ELR (cell line): ENCODE measurements at regions not wholly inside any gene's neighbourhood (a gene's known extent, or its start where the extent isn't known, plus 50 kb on each side); places are given as distances from the start of the nearest gene placed in this dataset.
"Not testable (repeated sequence)": the region's sequence is repeated elsewhere in the genome, so short reads cannot be mapped to it uniquely, and the experiment has no call there.

Experiments used
- DNase-seq: peaks from one replicate; pipeline ENCODE4 v3.0.0-alpha.2; 2015; ENCODE audit warnings: low read depth

DNA sequence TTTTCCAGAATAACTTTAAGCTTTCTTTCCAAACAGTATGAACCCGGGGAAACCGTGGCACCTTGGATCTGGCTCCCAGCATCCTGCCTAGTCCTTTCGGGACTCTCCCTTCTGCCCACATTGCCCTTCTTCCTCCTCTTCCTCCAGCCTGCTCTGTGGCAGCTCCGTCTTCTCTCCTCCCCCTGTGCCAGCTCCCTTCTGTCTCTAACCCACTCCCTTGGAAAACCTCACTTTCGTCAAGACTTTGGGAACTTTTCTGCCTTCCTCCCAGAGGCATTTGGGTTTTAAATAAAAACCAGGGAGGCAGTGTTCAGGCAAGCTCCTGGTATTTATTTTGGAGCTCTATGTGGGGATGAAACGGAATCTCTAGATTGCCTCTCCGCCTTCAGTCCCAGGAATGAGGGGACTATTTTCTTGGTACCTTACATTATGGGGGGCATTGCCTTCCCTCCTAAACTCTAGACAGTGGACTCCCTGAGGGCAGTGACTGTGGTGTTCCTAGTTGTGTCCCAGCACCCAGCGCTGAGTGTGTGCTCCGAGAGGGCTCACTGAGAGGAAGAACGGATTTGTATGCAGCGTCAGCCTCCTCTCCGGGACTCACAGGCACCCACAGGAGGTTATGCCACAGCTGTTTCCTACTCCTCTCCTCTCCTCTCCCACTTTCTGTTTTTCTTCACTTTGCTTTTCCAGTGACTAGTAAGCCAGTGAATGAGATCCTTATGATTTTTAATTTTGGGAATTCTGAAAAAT, 105.4 kb upstream of the MRPS22 start:
- DNase-seq: no peak

DNA sequence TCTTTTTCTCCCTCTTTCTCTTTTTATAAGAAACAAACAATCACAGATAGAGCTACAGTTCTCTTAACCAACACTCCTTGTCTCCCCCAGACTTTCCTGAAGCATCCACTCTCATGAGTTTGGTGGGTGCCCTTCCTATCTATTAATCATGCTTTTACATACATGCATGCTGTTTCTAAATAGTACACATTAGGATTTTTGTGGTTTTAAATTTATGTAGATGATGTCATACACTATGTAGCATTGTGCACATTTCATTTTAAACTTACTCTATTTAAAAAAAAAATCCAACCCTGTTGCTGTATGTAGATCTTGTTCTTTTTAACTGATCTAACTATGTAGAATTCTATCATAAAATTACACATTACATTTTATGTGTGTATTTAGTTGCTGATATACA, 104.3 kb upstream of the MRPS22 start:
- peak; percentile 16 for DNase-seq

DNA sequence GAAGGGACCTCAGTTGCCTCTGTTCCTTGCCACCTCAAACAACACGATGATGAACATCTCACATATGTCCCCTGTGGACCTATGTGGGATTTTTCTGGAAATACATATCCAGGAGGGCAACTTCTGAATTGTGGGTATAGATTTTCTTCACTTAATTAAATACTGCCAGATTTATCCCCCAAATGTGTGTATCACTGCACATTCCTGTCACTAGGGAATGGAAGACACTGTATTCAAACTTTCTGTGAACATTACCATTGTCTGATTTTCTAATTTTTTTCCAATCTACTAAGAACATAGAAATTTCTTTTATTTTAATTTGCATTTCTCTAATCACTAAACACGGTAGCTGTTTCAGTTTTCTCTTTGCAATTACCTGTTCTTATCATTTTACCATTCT, 102.0 kb upstream of the MRPS22 start:
- peak; percentile 4 for DNase-seq

DNA sequence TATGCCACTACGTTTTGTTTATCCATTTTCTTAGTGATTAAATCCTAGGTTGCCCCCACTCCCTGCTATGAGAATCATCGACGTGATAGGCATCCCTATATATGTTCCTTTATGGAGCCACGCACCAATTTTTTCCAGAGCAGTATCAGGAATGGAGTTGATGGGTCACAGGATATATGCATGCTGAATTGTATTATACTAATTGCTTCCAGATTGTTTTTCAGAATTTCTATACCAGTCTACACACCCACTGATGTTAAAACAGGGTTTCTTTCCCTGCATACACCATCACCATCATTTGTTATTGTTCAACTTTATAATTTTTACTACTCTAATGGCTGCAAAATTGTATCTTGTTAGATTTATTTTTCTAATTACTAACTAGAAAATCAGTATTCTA, 100.1 kb upstream of the MRPS22 start:
- DNase-seq: no peak

DNA sequence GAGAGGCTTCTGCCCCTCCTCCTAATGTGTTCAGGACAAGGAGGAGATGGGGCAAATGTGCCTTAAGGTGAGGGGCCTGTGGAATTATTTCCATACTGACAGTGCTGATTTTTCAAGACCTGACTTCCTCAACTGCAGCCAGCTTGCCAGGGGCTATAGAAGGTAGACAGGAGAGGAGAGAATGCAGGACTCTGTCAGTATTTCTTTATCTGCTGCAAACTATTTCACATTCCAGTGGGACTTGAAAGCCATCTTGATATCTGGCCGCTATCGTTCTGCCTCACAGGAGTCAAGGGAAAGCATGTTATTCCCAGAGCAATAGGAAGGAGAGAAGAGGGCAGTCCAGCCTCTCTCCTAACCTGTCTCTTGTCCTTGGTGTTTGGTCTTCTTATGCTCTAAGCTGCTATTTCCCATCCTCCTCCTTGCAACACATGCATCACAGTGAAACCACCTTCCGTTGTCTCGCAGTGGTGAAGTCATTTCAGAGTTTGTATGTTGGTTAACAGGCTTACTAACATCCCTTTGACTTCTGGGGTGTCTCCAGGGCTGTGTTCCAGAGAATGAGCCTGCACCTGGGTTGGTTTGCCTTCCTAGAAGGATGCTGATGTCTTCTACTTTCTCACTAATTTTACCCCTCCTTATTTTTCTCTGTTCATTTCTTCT, 95.1 kb upstream of the MRPS22 start:
- DNase-seq: no peak

DNA sequence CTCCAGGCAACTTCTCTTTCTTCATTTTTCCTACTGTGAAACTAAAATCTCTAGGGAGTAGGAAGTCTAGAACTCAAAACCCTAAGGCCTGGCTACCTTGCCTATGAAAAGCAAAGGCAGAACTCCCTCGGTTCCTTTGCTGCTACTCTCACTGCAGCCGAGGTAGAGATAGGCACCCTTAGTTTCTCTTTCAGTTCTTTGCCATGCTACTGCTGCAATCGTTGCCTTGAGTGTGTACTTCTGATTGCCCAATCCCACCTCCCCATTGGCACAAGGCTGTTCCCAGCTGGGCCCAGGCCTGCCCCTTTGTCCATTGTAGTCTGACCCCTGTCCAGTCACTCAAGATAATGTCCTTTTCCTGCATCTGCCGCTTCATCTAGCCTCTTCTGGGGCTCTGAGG, 92.3 kb upstream of the MRPS22 start:
- no peak for DNase-seq

DNA sequence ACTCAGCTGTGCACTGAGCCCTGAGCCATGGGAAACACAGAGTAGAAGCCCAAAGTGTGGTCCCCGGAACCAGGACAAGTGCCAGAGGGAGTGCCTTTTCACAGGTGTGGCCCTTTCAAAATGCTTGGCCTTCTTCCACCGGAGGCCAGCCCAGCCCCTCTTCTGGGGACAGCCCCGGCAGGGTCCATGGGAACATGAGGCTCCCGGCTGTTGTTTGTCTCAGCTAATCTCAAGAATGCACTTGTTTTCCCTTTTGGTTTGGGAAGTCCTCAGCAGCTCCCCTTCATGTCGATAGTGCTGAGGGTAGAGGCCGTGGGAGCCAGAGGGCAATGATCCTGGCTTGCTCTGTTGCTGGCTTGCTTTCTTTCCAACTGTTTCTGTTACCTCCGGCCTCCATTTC, 91.1 kb upstream of the MRPS22 start:
- no peak for DNase-seq

DNA sequence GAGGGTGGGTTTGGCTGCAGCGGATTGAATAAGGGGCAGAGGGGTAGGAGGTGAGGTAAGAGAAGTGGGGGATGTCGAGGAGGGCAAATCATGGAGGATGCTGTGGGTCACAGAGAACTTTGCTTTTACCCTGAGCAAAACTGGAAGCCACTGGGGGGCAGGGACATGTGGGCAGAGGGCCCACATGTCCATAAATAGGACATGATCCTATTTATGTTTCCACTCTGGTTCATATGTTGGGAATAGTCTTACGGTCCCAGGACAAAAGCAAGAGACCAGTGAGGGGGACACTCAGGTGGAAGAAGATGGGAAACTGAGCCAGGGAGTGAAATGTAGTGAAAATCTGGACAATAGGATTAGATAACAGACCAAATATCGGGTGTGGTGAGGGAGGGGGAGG, 85.5 kb upstream of the MRPS22 start:
- no peak for DNase-seq

DNA sequence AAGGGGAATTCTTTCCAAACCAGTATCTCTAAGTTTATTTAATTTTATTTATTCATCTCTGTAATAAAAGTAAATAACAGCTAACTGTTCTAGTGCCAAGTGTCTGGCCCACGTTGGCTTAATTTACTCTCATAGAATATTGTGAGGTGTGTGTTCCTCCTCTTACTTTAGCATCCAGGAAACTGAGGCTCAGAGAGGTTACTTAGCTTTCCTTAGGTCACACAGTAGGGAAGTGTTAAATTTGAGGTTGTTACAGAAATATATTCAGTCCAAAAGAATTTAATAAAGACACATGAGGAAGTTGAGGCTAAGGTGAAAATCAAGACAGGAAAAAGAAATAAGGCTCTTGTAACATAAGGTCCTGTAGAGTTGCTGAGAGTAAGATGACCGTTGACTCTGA, 84.4 kb upstream of the MRPS22 start:
- no peak for DNase-seq

DNA sequence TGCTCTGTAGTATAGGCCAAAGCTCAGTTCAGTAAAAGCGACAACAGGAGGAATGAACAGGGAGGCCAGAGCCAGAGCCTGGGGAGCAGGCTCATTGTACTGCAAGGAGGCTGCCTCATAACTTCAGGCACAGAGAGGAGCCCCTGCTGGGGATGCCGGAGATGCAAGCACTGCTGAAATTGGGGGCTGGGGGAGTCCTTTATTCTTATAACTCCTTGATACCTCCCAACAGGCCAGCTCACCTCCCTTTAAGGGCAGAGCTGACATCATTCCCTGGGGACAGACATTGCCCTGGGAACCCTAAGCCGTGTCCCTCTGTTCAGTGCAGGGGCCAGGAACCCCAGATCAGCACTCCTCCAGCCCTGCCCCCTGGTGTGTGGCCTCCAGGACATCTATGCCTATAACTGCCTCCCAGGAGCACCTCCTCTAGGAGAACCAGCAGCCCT, 83.8 kb upstream of the MRPS22 start:
- DNase-seq: no peak

DNA sequence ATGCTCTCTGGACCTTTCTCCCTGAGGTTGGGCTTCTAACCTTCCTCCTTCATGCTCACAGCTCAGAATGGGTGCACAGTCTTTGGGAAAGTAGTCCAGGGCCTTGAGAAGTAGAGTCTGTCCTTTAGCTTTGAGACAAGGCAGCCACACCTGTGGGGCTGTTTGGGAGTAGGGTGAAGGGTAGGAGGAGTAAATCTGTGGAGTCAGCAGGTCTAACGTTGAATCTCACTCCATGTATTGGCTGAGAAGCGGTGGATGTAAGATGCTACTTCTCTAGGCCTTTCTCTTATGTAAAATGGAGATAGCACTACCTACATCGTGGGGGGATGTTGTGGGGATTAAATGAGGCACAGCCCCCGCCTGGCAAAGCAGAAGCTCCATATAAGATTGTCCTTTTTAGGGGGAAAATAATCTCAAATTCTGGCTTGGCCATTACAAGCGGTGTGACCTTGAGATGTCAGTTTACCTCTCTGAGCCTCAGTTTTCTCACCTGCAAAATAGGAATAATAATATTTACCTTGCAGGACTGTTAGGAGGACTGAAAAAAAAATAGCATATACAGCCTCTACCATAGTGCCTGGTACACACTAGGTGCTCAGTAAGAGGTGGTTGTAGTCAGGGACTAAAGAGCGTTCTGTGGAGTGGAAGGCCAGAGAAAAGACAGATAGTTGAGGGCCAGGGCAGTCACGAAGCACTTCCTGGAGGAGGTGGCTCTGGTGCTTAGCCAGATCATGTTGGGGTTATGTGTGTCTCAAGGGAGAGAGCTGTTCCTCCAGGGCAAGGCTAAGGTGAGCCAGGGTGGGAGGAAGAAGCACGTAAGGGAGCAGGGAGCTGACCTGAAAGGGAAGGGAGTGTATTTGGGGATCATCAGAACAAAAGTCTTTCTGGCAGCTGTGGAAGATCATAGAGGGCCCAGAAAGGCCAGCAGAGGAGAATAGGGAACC, 82.8 kb upstream of the MRPS22 start:
- no peak for DNase-seq

DNA sequence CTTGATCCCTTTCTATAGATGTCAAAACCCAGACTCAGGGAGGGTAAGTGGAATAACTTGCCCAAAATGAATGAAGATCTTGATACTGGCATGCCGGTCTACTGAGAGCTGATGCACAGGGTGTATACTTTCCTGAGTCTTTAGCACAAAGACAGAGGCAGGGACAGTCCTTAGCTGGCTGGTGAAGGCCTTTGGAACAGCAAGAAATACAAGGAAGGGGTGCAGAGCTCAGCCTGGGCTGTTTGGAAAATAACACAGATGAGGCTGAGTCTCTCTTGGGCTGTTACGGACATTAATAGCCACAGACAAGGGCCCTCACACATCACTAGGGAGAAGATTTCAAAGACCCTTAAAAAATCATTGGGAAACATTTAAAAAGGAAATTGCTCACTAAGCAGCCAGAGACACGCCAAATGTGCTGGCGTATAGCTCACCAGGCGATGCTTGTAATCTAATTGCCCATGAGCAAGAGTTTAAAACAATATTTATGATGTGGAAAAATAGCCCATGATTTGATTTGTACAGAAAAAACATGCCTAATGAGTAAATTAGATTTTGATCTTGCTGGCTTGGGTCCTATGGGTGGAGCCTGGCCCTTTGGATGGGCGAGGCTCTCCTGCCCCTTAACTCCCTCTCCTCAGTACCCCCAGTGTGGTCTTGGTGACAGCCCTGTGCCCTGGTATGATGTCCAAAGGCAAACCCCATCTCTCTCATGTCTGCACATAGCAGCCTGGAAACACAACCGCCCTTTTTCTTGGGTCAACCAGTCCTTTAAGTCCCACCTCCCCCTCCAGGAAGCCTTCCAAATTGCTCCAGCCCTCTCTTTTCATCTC, 81.8 kb upstream of the MRPS22 start:
- no peak for DNase-seq

DNA sequence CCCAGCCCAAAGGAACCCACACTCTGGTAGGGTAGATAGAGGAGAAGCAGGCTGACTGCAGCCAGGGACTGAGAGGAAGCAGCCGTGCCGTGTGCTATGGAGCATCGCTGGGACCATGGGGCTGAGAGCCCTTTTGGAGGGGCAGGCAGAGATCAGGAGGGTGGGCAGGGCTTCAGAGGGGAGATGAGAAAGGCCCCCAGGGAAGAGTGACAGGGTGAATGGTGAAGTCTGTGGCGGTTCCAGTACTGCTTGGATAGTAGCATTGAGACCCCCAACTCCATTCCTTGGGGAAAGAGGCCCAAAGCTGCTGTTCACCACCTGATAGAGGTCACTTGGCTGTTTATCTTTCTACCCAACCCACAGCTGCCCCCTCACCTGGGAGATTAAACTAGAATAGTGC, 80.0 kb upstream of the MRPS22 start:
- no peak for DNase-seq

DNA sequence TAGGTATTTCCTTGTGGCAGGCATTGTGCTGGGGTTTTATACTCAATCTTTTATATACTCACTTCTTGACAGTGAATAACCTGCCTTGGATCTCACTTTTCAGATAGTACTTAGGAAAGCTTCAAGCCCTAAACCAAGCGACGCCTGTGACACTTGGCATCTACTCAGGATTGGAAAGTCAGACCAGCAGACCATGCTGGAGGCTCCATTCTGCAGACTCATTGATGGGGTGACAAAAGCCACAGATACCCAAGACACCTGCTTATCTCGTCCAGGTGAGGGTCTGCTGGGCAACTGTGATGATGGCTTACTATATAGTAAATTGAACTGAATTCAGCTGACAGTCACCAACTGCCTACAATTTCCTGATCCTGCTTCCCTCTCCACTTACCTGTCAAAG, 79.4 kb upstream of the MRPS22 start:
- DNase-seq: no peak

DNA sequence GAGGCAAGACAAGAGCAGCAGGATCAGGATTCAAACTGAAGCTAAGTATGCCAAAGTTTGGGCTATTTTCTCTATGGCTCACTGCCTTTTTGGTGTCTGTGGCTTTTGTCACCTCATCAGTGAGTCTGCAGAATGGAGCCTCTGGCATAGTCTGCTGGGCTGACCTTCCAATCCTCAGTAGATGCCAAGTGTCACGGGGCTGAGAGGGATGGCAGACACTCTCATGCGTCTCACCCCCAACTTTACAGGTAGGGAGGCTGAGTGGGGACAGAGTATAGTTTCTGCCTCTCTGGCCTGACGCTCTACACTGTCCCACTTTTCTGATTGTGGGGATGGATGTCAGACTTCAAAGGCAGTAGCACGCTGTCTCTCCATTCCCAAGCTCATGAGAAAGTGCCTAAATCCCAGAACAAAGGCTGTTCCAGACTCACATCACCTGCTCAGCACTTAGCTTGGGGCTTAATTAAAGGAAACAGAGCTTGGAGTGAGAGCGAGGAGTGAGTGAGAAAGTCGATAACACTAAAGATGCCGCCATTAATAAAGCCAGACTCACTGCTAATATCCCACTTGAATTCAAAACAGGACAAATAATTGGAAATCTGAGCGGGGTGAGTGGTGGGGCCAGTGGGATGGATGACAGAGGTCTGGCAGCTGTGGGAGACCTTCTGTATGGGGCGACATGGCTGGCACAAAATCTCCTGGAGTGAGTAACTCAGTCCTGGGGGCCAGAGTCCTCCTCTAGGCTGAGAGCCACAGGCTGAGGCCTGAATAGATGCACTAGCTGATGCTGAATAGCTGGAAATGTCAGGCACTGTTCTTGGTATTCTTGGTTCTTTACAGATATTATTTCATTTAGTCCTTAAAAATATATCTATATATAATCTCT, 78.4 kb upstream of the MRPS22 start:
- DNase-seq: no peak

DNA sequence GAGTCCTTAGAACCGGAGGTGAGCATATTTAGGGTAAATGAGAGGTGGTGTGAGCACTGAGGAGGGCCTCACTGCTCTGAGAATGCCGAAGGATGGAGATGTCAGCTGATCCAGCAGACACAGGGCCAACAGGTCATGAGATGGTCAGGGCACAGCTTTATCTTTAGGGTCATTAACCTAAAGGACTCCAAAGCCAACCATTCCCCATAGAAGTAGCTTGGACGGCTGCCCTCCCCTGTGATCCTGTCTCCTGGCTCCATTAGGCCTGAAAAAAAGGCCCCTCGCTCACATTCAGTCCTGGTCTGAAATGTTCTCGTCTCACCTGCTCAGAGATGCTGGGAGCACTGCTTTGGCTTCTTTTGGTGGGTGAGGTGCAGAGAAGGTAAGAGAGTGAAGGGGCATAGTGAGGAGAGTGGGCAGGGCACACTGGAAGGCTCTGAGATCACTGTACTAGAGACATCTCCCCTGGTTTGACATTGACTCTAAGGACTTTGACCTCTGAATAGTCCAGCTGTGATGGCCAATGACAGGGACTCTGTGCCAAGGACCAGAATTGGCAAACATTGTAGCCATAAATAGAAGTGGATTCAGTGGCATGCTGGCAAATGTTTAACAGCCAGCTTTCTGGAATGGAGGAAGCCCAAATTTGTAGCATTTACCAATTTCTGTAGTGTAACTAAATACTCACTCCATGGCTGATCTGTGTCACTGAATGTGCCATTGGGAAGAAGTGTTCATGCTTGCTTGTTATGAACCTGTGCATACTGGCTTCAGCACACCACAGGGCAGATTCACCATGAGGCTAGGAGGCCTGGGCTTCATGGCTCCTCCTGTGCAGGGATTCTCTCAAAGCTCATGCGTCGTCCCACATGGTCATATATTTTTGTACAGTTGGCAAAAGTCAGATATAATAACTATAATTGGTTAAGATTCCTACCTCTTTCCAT, 76.2 kb upstream of the MRPS22 start:
- DNase-seq: no peak

DNA sequence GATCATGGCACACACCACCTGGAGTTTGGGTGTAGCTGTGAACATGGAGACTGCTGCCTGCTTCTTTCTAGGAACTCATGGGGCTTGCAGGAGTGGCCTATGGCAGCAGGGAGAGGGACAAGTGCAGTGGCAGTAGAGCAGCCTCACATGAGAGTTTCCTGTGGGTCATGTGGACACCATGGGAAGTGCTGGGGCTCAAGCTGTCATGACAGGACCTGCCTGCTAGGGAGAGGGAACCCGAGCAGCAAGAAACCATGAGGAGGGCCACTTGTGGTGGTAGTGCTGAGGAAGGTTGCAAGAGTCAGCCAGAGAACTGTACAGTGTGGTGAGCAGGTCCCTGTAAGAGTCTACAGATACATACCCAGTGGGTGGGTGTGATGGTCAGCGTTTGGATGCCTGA, 73.8 kb upstream of the MRPS22 start:
- no peak for DNase-seq

DNA sequence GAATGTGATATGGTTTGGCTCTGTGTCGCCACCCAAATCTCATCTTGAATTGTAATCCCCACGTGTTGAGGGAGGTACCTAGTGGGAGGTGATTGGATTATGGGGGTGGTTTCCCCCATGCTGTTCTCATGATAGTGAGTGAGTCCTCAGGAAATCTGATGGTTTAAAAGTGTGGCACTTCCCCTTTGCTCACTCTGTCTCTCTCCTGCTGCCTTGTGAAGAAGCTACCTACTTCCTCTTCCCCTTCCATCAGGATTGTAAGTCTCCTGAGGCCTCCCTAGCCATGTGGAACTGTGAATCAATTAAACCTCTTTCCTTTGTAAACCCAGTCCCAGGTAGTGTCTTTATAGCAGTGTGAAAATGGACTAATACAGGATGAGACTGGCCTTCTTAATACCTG, 73.2 kb upstream of the MRPS22 start:
- not testable (repeated sequence) for DNase-seq

DNA sequence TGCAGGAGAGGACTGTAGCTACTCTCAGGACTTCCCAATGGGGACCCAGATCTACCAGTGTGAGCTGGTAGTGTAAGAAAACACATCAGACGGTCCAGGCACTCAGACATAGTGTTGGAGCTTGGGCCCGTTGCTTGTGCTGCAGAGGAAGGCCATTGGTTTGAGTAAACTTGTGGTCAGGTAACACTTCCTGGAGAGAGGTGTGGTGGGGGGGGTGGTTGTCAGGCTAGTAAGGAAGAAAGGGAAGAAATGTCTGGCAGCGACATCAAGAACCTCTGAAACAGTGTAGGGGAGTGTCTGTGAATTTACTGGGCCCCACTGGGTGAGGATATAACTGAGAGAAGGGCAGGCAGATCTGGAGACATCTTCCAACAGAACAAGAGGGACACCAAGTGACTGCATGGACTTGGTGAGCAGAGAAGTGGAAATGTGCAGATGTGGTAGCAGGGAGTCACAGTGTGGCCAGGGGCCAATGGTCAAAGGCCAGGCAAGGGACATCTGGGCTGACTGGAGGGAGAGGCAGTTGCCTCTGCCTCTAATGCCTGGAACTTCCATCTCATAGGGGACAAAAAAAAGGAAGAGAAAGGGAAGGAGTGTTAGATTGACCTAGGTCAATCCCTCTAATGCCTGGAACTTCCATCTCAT, 63.7 kb upstream of the MRPS22 start:
- DNase-seq: no peak
